Ascending aorta (tissue), 2 donors: ENCODE measurements at regions not wholly inside any gene's neighbourhood (a gene's known extent, or its start where the extent isn't known, plus 50 kb on each side); places are given as distances from the start of the nearest gene placed in this dataset.
A peak's percentile ranks its signal among the peaks of the same experiment; 100 is the strongest.

Experiments
- DNase-seq, 2 donors: peaks; one replicate each; pipeline ENCODE4 v3.0.0-alpha.2; 2019; ENCODE audit warnings: low spot score in 2 of 2
- H3K27ac ChIP-seq, 2 donors: fragments of 200-600 bp; sonication (generic); one replicate each; pipeline ENCODE4 v1.5.1; 2016 to 2017; ENCODE audit warnings: mild to moderate bottlenecking in 1 of 2
- H3K27me3 ChIP-seq: fragments of 200-600 bp; sonication (generic); one replicate; pipeline ENCODE4 v1.5.1; 2017
- H3K36me3 ChIP-seq, 2 donors: fragments of 200-600 bp; sonication (generic); one replicate each; pipeline ENCODE4 v1.5.1; 2016
- H3K4me1 ChIP-seq, 2 donors: fragments of 200-600 bp; sonication (generic); one replicate each; pipeline ENCODE4 v1.5.1; 2016 to 2017; ENCODE audit warnings: mild to moderate bottlenecking in 1 of 2
- H3K4me3 ChIP-seq, 2 donors: fragments of 200-600 bp; sonication (generic); one replicate each; pipeline ENCODE4 v1.5.1; 2016 to 2017; ENCODE audit warnings: mild to moderate bottlenecking in 1 of 2
- H3K9me3 ChIP-seq, 2 donors: fragments of 200-600 bp; sonication (generic); one replicate each; pipeline ENCODE4 v1.5.1; 2016
- CTCF ChIP-seq, 3 experiments: fragments of 200-600 bp in 2 of 3; fragments of 450-650 bp in 1 of 3; sonication (generic) in 2 of 3; IDR thresholded peaks; one replicate each; pipeline ENCODE4 v1.5.1; 2016 to 2019; ENCODE audit warnings: antibody characterized with exemption in 3 of 3, mild to moderate bottlenecking in 1 of 3, moderate library complexity in 1 of 3
- intact Hi-C: fragments of 100-400 bp; cut with DNase I; formaldehyde crosslinking; loops from one replicate; pipeline ENCODE4 v1.15.1; 2023

DNA sequence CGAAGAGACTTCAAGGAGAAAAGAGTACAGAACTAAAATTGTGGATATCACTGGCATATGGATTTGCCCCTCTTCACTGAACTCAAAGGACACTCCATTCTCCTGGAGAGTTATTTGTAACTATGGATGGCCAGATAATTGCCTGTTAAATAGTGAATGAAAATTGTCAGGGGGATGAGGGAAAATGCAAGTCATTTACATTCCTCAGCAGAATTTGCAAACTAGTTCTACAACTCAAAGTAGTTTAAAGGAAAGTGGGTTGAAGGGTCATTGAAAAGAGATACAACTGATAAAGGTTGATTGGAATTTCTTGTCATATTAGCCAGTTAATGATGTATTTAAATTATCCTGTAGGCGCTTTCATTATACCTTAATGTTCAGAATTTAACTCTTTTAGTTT, 266.5 kb upstream of the SPOPL start:
- no peak for DNase-seq
- H3K4me3 ChIP-seq, result no peak overlapping the region
- H3K27ac ChIP-seq, result no peak overlapping the region
- no peak for TF ChIP-seq CTCF (IDR thresholded peaks at IDR 0.05)
- H3K36me3 ChIP-seq, result no peaks in the 10 kb centered on the region
- H3K27me3 ChIP-seq, result no peaks in the 10 kb centered on the region
- intact Hi-C loops, result loop anchor here (5.0 kb wide), 1 partner anchor 127 kb away; no protein-coding TSS in a partner anchor
- H3K9me3 ChIP-seq, result no peaks in the 10 kb centered on the region
- H3K4me1 ChIP-seq, result peaks cover 0 to 9% of the 10 kb centered on the region in 2 donors

DNA sequence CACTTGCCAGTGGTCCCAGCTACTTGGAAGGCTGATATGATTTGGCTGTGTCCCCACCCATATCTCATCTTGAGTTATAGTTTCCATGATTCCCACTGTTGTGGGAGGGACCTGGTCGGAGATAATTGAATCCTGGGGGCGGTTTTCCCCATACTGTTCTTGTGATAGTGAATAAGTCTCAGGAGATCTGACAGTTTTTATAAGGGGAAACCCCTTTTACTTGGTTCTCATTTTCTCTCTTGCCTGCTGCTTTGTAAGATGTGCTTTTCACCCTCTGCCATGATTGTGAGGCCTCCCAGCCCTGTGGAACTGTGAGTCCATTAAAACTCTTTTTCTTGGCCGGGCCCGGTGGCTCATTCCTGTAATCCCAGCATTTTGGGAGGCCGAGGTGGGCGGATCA, 265.4 kb upstream of the SPOPL start:
- Histone ChIP-seq H3K4me1 (peaks cover 0 to 14% of the 10 kb centered on the region in 2 donors), H3K4me3 (no peak overlapping the region), H3K27me3 (no peaks in the 10 kb centered on the region), H3K27ac (no peak overlapping the region), H3K36me3 (no peaks in the 10 kb centered on the region), H3K9me3 (no peaks in the 10 kb centered on the region)
- intact Hi-C loops, result loop anchor here (5.0 kb wide), 1 partner anchor 126 kb away; no protein-coding TSS in a partner anchor
- DNase-seq, result no peak
- TF ChIP-seq CTCF (IDR thresholded peaks at IDR 0.05), result no peak

- Histone ChIP-seq H3K4me1 (peaks cover 0 to 19% of the 10 kb centered on the region in 2 donors), H3K9me3 (no peaks in the 10 kb centered on the region), H3K36me3 (no peaks in the 10 kb centered on the region), H3K27me3 (no peaks in the 10 kb centered on the region), H3K27ac (no peak overlapping the region), H3K4me3 (no peak overlapping the region)
- intact Hi-C loops, result loop anchor here (5.0 kb wide), 1 partner anchor 124 kb away; no protein-coding TSS in a partner anchor
- TF ChIP-seq CTCF (IDR thresholded peaks at IDR 0.05), result no peak
- no peak for DNase-seq
These were observed 263.7 kb upstream of the SPOPL start for GRCh38 chr2:138237667-138238384.

DNA sequence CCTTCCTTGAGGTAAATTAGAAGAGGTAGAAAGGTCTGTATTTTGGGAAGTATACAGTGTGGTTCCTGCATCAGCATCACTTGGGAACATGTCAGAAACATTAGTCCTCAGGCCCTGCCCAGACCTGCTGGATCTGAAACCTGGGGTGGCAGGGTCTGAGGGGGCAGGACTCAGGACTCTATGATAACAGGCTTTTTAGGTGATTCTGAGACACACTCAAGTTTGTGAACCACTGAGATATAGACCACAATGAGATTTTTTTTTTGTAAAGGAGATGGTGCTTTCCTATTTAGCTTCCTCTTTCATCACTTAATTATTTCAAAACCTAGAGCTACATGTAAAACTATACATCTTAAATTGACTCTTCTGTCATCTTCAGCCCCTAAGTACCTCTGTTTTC, 262.7 kb upstream of the SPOPL start:
- H3K4me3 ChIP-seq, result no peak overlapping the region
- DNase-seq, result no peak
- H3K9me3 ChIP-seq, result no peaks in the 10 kb centered on the region
- no peak overlapping the region for H3K27ac ChIP-seq
- no peak for TF ChIP-seq CTCF (IDR thresholded peaks at IDR 0.05)
- H3K27me3 ChIP-seq, result no peaks in the 10 kb centered on the region
- intact Hi-C loops, result loop anchor here (5.0 kb wide), 1 partner anchor 123 kb away; no protein-coding TSS in a partner anchor
- H3K4me1 ChIP-seq, result peaks cover 0 to 23% of the 10 kb centered on the region in 2 donors
- no peaks in the 10 kb centered on the region for H3K36me3 ChIP-seq

DNA sequence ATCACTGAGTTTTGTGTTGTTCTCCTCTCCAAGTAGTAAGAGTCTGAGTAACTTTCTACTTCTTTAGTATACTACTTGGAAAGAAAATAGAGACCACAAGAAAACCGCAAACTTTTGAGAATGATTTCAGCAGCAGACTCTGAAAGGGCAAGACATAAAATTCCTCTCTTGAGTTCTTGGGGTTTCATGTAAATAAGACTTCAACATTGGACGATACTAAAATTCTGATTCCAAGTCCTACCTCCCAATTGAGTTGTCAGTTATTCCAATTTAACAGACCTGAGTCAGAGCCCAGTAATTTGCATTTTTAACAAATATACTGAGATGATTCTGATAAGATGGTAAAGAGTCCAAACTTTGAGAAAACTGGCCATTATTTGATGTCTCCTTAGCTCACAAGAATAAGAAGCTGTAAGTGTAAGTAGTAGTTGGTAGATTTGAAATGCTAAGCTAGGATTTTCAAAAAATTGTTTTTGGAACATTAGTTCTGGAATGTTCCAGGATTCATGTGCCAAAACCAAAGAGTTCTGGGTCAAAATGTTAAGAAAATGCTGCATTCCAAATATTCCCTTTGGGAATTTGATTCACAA, 261.6 kb upstream of the SPOPL start:
- Histone ChIP-seq H3K27ac (peak overlapping the region; percentile 61 to 71), H3K4me1 (peaks cover 0 to 29% of the 10 kb centered on the region in 2 donors), H3K9me3 (no peaks in the 10 kb centered on the region), H3K36me3 (no peaks in the 10 kb centered on the region), H3K27me3 (no peaks in the 10 kb centered on the region), H3K4me3 (peak overlapping the region in 1 of 2 donors; percentile 32)
- no peak for DNase-seq
- no peak for TF ChIP-seq CTCF (IDR thresholded peaks at IDR 0.05)
- intact Hi-C loops, result loop anchor here (5.0 to 10.0 kb wide), 3 partner anchors 122 to 275 kb away; partner anchors contain the start of genes HNMT and SPOPL
